Panc1 (cell line): ENCODE measurements at regions not wholly inside any gene's neighbourhood (a gene's known extent, or its start where the extent isn't known, plus 50 kb on each side); places are given as distances from the start of the nearest gene placed in this dataset.

Experiments used
- ATAC-seq: fragments of 200-7000 bp; cut with Tn5 transposase; 2 replicates; pipeline ENCODE4 v1.9.1; 2020; ENCODE audit warnings: mild to moderate bottlenecking, moderate library complexity
- BruUV-seq: library from RNA; stranded (reverse); fragments of 400-500 nt; replicated peaks from 2 replicates; lab custom pipeline; 2021; lab: Mats Ljungman, UMichigan
- CTCF ChIA-PET: fragments of 300-600 bp; sonication (Branson Sonifier 250); formaldehyde crosslinking; loops from one replicate; lab custom pipeline; 2022; ENCODE audit warnings: antibody characterized with exemption; lab: Charles Lee
- POLR2A ChIA-PET: fragments of 300-600 bp; sonication (Branson Sonifier 250); formaldehyde crosslinking; loops from one replicate; lab custom pipeline; 2022; ENCODE audit warnings: antibody characterized with exemption; lab: Charles Lee
- DNase-seq: peaks from one replicate; pipeline ENCODE4 v3.0.0-alpha.2; 2010; ENCODE audit warnings: low read depth, low spot score
- H3K27ac ChIP-seq: 2 replicates; pipeline ENCODE4 v1.5.1; 2011; ENCODE audit warnings: mild to moderate bottlenecking, low read length, inconsistent platforms
- H3K27me3 ChIP-seq: fragments of 200-500 bp; sonication (Bioruptor generic); 2 replicates; pipeline ENCODE4 v1.6.0; 2014; ENCODE audit warnings: low read length, inconsistent platforms; ENCODE audit not compliant: control insufficient read depth, insufficient read depth
- H3K36me3 ChIP-seq: fragments of 200-500 bp; sonication (Bioruptor generic); 2 replicates; pipeline ENCODE4 v1.5.1; 2014; ENCODE audit warnings: inconsistent platforms, mild to moderate bottlenecking, low read length, moderate library complexity; ENCODE audit not compliant: control insufficient read depth, insufficient read depth
- H3K4me1 ChIP-seq: 2 replicates; pipeline ENCODE4 v1.5.1; 2011; ENCODE audit warnings: inconsistent platforms, mild to moderate bottlenecking, low read length, moderate library complexity; ENCODE audit not compliant: control insufficient read depth, insufficient read depth
- H3K4me3 ChIP-seq, 2 experiments: 2 replicates each; pipeline ENCODE4 v1.5.1; 2011 to 2012; ENCODE audit warnings: low read depth in 2 of 2, low read length in 2 of 2, mild to moderate bottlenecking in 2 of 2, inconsistent platforms in 1 of 2, moderate library complexity in 1 of 2
- H3K9me3 ChIP-seq: fragments of 200-500 bp; sonication (Bioruptor generic); 2 replicates; pipeline ENCODE4 v1.5.1; 2014; ENCODE audit warnings: low read depth, mild to moderate bottlenecking, inconsistent platforms, low read length, moderate library complexity; ENCODE audit not compliant: control insufficient read depth, insufficient read depth
- CTCF ChIP-seq: fragments of 450-650 bp; IDR thresholded peaks from 2 replicates; pipeline ENCODE4 v1.5.1; 2017; ENCODE audit warnings: mild to moderate bottlenecking
- POLR2AphosphoS5 ChIP-seq: IDR thresholded peaks from 2 replicates; pipeline ENCODE4 v1.6.1; 2012; ENCODE audit warnings: mild to moderate bottlenecking, low read depth, low read length, moderate library complexity
- REST ChIP-seq, 2 experiments: IDR thresholded peaks; 2 replicates each; pipeline ENCODE4 v1.6.1; 2011 to 2012; ENCODE audit warnings: low read depth in 2 of 2, control low read depth in 1 of 2, low read length in 1 of 2, mild to moderate bottlenecking in 1 of 2, moderate library complexity in 1 of 2; ENCODE audit not compliant: insufficient read depth in 1 of 2
- SIN3A ChIP-seq: IDR thresholded peaks from 2 replicates; pipeline ENCODE4 v1.6.1; 2012; ENCODE audit warnings: low read depth, mild to moderate bottlenecking, low read length, moderate library complexity, borderline replicate concordance; ENCODE audit not compliant: insufficient read depth
- TCF7L2 ChIP-seq: IDR thresholded peaks from 2 replicates; pipeline ENCODE4 v1.6.1; 2011; ENCODE audit warnings: mild to moderate bottlenecking, low read depth, low read length, inconsistent platforms
- in situ Hi-C: cut with HindIII; loops from 2 replicates; pipeline ENCODE4 v1.10.0; 2016; ENCODE audit warnings: low sequenced_read_pairs, low pct_unique_long_range_greater_than_20kb
- intact Hi-C: fragments of 100-400 bp; cut with micrococcal nuclease; formaldehyde crosslinking; loops from one replicate; pipeline ENCODE4 v1.10.0; 2022; ENCODE audit not compliant: unreplicated experiment

GRCh38 chr18:25876330-25876948 lies 214.0 kb downstream of the SS18 start:
- Histone ChIP-seq H3K27me3 (no peaks in the 10 kb centered on the region), H3K9me3 (no peaks in the 10 kb centered on the region), H3K27ac (no peak overlapping the region), H3K36me3 (no peaks in the 10 kb centered on the region), H3K4me3 (no peak overlapping the region), H3K4me1 (no peaks in the 10 kb centered on the region)
- no TSS peak for BruUV-seq
- POLR2A ChIA-PET: no interaction called here
- in situ Hi-C loops: no loop called here
- TF ChIP-seq TCF7L2: no peak
- TF ChIP-seq SIN3A: no peak
- TF ChIP-seq CTCF: no peak
- TF ChIP-seq POLR2AphosphoS5: no peak
- TF ChIP-seq REST (IDR thresholded peaks at IDR 0.05; ENCODE audit: insufficient read depth in 1 of 2, low read depth in 2 of 2, low read length in 1 of 2): no peak
- DNase-seq: no peak
- CTCF ChIA-PET: no interaction called here
- no peak for ATAC-seq
- intact Hi-C loops: no loop called here

- TF ChIP-seq TCF7L2: no peak
- TF ChIP-seq CTCF: no peak
- no peak for TF ChIP-seq REST (IDR thresholded peaks at IDR 0.05; ENCODE audit: insufficient read depth in 1 of 2, low read depth in 2 of 2, low read length in 1 of 2)
- no peak for TF ChIP-seq POLR2AphosphoS5
- no peak for TF ChIP-seq SIN3A
- H3K4me3 ChIP-seq: no peak overlapping the region
- intact Hi-C loops: no loop called here
- no peaks in the 10 kb centered on the region for H3K4me1 ChIP-seq
- H3K27me3 ChIP-seq: no peaks in the 10 kb centered on the region
- CTCF ChIA-PET: no interaction called here
- in situ Hi-C loops: no loop called here
- no peak overlapping the region for H3K27ac ChIP-seq
- POLR2A ChIA-PET: no interaction called here
- BruUV-seq: no TSS peak
- ATAC-seq (no peak), DNase-seq (no peak)
- no peaks in the 10 kb centered on the region for H3K36me3 ChIP-seq
- H3K9me3 ChIP-seq: no peaks in the 10 kb centered on the region
These were observed 214.7 kb downstream of the SS18 start for GRCh38 chr18:25875551-25876240.
